Ovary (tissue), 7 donors: ENCODE measurements at regions not wholly inside any gene's neighbourhood (a gene's known extent, or its start where the extent isn't known, plus 50 kb on each side); places are given as distances from the start of the nearest gene placed in this dataset.

Experiments used
- DNase-seq, 5 donors: peaks; one replicate each; pipeline ENCODE4 v3.0.0-alpha.2; 2019 to 2020
- H3K27ac ChIP-seq, 2 donors: fragments of 200-600 bp; one replicate each; pipeline versions ENCODE4 v1.5.1 to v1.8.0; 2019 to 2022
- H3K27me3 ChIP-seq: fragments of 200-600 bp; one replicate; pipeline ENCODE4 v1.8.0; 2022
- H3K36me3 ChIP-seq: fragments of 200-600 bp; sonication (generic); one replicate; pipeline ENCODE4 v1.5.1; 2019
- H3K4me1 ChIP-seq: one replicate; pipeline ENCODE4 v1.8.1; 2013; ENCODE audit warnings: mild to moderate bottlenecking, moderate library complexity; ENCODE audit not compliant: insufficient read depth
- H3K4me3 ChIP-seq: fragments of 200-600 bp; sonication (generic); one replicate; pipeline ENCODE4 v1.5.1; 2017
- H3K9me3 ChIP-seq, 2 donors: fragments of 200-600 bp in 1 of 2; sonication (generic) in 1 of 2; one replicate each; pipeline versions ENCODE4 v1.5.1 to v1.8.1; 2013 to 2019; ENCODE audit warnings: mild to moderate bottlenecking in 1 of 2, moderate library complexity in 1 of 2
- EP300 ChIP-seq: sonication (generic); formaldehyde crosslinking; IDR thresholded peaks from one replicate; pipeline ENCODE4 v1.6.1; 2017; ENCODE audit warnings: antibody characterized with exemption
- POLR2A ChIP-seq: fragments of 450-650 bp; IDR thresholded peaks from one replicate; pipeline ENCODE4 v1.6.1; 2017; ENCODE audit warnings: antibody characterized with exemption, mild to moderate bottlenecking, moderate library complexity
- WGBS, 3 donors: extraction: QIAGEN DNeasy Blood & Tissue Kit in 1 of 3; methylation state at CpG; one replicate each; pipeline versions ENCODE4 v1.1.5 to v1.1.7; 2013 to 2017; 5-methylcytosine and 5-hydroxymethylcytosine counted together
- intact Hi-C, 4 donors: fragments of 100-400 bp; cut with DNase I; formaldehyde crosslinking; loops; one replicate each; pipeline versions ENCODE4 v1.11.0 to v1.15.1; 2022 to 2023
- TF ChIP-seq, protein P1 (sequence below), 3 donors: fragments of 450-650 bp in 2 of 3; fragments of 200-600 bp in 1 of 3; IDR thresholded peaks; one replicate each; pipeline versions ENCODE4 v1.5.1 to v1.8.0; 2016 to 2022; ENCODE audit warnings: antibody characterized with exemption in 3 of 3, mild to moderate bottlenecking in 1 of 3
- donor health status: DM: no; HTN: no; CAD: no; lungs with moderate emphysema.
- donor health status: DM: no; HTN: no; CAD: no.
- donor health status: Bipolar disorder and iron deficiency.
- donor health status: DM: no; HTN: no; CAD: no.
- donor health status: DM: yes; HTN: yes; CAD: no.

DNA sequence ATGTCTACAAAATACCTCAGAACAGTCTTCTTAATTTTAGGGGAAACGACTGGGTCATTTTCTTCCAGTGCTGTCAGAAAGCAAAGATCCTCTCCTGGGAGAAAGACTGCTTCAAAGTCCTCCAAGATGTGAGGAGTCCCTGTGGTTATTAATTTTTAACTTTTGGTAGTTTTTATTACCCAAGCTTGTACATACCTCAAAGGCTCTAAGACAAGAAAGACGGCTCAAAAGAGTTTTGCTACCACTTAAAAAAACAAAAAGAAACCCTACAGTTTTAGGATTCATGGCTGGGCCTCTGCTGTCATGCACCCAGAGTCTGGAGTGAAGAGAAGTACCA lies 56.1 kb upstream of the APCDD1L start:
- TF ChIP-seq, protein P1, sequence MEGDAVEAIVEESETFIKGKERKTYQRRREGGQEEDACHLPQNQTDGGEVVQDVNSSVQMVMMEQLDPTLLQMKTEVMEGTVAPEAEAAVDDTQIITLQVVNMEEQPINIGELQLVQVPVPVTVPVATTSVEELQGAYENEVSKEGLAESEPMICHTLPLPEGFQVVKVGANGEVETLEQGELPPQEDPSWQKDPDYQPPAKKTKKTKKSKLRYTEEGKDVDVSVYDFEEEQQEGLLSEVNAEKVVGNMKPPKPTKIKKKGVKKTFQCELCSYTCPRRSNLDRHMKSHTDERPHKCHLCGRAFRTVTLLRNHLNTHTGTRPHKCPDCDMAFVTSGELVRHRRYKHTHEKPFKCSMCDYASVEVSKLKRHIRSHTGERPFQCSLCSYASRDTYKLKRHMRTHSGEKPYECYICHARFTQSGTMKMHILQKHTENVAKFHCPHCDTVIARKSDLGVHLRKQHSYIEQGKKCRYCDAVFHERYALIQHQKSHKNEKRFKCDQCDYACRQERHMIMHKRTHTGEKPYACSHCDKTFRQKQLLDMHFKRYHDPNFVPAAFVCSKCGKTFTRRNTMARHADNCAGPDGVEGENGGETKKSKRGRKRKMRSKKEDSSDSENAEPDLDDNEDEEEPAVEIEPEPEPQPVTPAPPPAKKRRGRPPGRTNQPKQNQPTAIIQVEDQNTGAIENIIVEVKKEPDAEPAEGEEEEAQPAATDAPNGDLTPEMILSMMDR (IDR thresholded peaks at IDR 0.05): no peak
- TF ChIP-seq EP300: no peak
- no peak for TF ChIP-seq POLR2A
- no peaks in the 10 kb centered on the region for H3K9me3 ChIP-seq
- no peak overlapping the region for H3K27ac ChIP-seq
- 56 to 75% (median 61%) methylated on average over 2 of the region's 2 CpGs for WGBS, 3 donors
- intact Hi-C loops: no loop called here
- DNase-seq: no peak
- no peak overlapping the region for H3K4me3 ChIP-seq
- peaks cover 5% of the 10 kb centered on the region for H3K4me1 ChIP-seq
- H3K27me3 ChIP-seq: no peaks in the 10 kb centered on the region
- H3K36me3 ChIP-seq: no peaks in the 10 kb centered on the region

DNA sequence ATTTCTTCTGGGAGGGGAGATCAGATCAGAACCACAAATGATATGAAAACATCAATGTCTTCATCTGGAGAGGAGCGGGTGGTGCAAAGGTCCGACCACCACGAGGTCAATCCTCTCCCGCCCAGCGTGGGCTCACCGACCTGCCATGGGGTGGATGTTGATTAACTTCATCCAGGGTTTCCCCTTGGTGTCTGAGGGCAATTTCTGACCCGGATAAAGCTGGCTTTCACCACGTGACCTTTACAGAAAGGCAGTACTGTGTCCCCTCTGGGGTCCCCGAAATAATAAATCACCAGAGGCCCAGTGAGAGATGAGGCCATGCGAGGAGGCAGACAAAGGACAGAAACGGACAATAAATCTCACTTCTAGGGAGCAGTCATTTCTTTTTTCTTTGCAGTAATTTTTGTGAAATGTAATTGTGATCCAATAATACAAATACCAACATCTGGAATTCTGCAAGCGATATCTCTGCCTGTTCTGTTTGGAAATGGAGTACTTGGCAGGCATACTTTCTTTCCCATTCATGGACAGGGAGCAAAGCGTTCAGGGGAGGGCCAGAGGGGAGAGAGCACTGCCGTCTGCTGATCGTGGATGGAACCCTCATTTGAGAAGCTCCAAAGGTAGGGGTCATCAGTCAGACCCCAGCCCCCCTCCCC lies 55.1 kb upstream of the APCDD1L start:
- Histone ChIP-seq H3K27me3 (no peaks in the 10 kb centered on the region), H3K27ac (peak overlapping the region in 1 of 2 donors; percentile 46), H3K36me3 (no peaks in the 10 kb centered on the region), H3K4me1 (peaks cover 5% of the 10 kb centered on the region), H3K4me3 (no peak overlapping the region), H3K9me3 (no peaks in the 10 kb centered on the region)
- intact Hi-C loops: no loop called here
- TF ChIP-seq, protein P1 (IDR thresholded peaks at IDR 0.05): no peak
- TF ChIP-seq POLR2A (no peak), EP300 (no peak)
- 23 to 28% (median 24%) methylated on average over 15 of the region's 15 CpGs for WGBS, 3 donors
- peak in 2 of 5 donors; percentile 25 to 37 for DNase-seq

DNA sequence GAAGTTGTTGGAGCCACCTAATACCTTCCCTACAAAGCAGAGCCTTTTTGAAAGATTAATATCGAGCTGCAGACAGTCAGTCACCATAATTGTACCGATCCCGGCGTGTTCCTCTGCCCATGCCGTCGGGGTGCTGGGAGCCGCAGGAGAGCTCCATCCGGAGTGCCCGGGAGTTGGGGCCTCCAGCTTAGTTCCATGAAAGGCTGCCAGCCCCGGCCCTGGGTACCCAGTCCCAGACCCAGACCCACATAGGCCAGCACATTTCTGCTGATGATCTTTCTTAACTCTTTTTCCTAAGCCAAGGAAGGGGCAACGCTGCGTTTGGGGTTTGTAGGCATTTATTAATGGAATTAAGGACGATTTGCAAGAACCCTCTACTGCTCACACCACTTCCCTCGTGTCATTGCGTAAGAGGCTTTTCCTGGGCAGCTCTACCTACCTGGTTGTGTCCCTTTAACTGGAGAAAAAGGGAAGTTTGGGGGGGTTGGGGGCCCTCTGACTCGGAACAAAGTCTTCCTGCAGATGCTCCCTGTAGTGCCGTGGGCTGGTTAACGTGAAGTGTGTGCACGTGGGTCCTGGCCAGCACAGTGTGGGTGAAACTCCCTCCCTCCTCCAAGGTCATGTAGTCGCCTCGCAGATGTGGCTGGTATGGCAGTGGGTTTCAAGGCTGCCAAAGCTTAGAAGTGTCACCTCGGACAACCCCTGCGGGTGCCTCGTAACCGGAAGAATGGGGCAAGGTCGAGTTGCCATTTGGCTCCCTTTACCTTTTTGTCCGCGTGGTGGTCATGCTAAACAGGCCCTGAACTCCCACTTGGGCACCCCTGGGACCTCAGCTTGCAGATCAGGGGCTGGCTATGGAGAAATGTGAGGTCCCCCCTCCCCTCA lies 54.3 kb upstream of the APCDD1L start:
- H3K36me3 ChIP-seq: no peaks in the 10 kb centered on the region
- no peaks in the 10 kb centered on the region for H3K9me3 ChIP-seq
- WGBS, 3 donors: 39 to 41% (median 40%) methylated on average over 28 of the region's 28 CpGs
- H3K27me3 ChIP-seq: no peaks in the 10 kb centered on the region
- TF ChIP-seq, protein P1 (IDR thresholded peaks at IDR 0.05): no peak
- no peak for TF ChIP-seq EP300
- no peak for TF ChIP-seq POLR2A
- H3K4me3 ChIP-seq: no peak overlapping the region
- peak overlapping the region in 1 of 2 donors; percentile 46 for H3K27ac ChIP-seq
- peaks cover 5% of the 10 kb centered on the region for H3K4me1 ChIP-seq
- DNase-seq: peak; percentile 25 to 65 (median 50)
- intact Hi-C loops: no loop called here

DNA sequence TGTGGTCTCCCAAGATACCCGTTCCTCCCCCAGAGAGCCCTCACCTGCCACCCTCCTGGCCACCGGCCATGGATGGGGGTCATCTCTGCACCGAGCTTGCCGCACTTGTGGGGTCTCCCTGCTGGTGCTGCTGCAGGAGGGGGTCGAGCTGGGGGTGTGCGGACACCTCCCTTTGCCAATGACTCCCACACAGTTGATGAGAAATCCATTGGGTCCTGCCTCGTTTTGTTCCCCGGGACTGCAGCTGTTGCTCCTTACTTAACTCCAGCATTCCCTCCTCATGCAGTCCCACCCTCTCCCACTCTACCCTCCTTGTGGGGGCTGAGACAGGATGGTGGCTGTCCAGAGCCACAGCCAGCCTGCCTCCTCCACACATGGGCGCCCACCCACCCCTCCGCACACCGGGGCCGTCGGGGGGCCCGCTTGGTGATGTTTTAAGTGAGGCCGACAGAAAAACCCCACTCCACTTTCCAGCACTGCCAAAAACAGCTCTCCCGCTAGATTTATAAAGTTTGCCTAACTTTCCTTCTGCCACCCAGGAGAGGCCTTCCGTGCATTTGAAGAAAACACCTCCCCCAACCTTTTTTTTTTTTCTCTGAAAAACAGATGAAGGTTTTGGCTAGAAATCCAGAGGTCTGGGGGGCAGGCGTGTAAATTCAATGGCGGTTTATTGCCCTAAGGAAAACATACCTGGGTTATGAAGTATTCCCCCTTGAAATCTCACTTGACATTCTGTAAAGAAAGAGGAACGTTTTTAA lies 53.5 kb upstream of the APCDD1L start:
- 8 to 15% (median 14%) methylated on average over 20 of the region's 20 CpGs for WGBS, 3 donors

More for the DNA sequence above, 53.5 kb upstream of the APCDD1L start:
- peak overlapping the region in 1 of 2 donors; percentile 46 for H3K27ac ChIP-seq
- peaks cover 5% of the 10 kb centered on the region for H3K4me1 ChIP-seq
- H3K9me3 ChIP-seq: no peaks in the 10 kb centered on the region
- H3K36me3 ChIP-seq: no peaks in the 10 kb centered on the region
- TF ChIP-seq, protein P1 (IDR thresholded peaks at IDR 0.05): no peak
- no peak for TF ChIP-seq POLR2A
- TF ChIP-seq EP300: no peak
- H3K27me3 ChIP-seq: no peaks in the 10 kb centered on the region
- intact Hi-C loops: no loop called here
- H3K4me3 ChIP-seq: no peak overlapping the region
- DNase-seq: peak in 3 of 5 donors; percentile 15 to 56 (median 53)
